Coronary artery (tissue), 2 donors: ENCODE measurements at regions not wholly inside any gene's neighbourhood (a gene's known extent, or its start where the extent isn't known, plus 50 kb on each side); places are given as distances from the start of the nearest gene placed in this dataset.
"Not testable (repeated sequence)": the region's sequence is repeated elsewhere in the genome, so short reads cannot be mapped to it uniquely, and the experiment has no call there.

Experiments used
- DNase-seq: peaks from one replicate; pipeline ENCODE4 v3.0.0-alpha.2; 2017; ENCODE audit warnings: low spot score
- H3K27ac ChIP-seq, 2 donors: fragments of 200-600 bp; sonication (generic); one replicate each; pipeline ENCODE4 v1.5.1; 2016 to 2019
- H3K4me3 ChIP-seq: fragments of 200-600 bp; sonication (generic); 2 replicates; pipeline ENCODE4 v1.5.1; 2016; ENCODE audit warnings: mild to moderate bottlenecking, moderate library complexity
- CTCF ChIP-seq: fragments of 200-600 bp; sonication (generic); IDR thresholded peaks from one replicate; pipeline ENCODE4 v1.5.1; 2019; ENCODE audit warnings: antibody characterized with exemption

GRCh38 chr1:166738140-166738539 is 101.1 kb upstream of the POGK start:
- Histone ChIP-seq H3K4me3 (no peak overlapping the region), H3K27ac (no peak overlapping the region)
- no peak for DNase-seq
- no peak for TF ChIP-seq CTCF

GRCh38 chr1:166738873-166739272 is 100.4 kb upstream of the POGK start:
- H3K27ac ChIP-seq: no peak overlapping the region
- H3K4me3 ChIP-seq: no peak overlapping the region
- DNase-seq: no peak
- no peak for TF ChIP-seq CTCF

GRCh38 chr1:166740668-166741276 is 98.5 kb upstream of the POGK start:
- H3K27ac ChIP-seq: no peak overlapping the region
- no peak overlapping the region for H3K4me3 ChIP-seq
- TF ChIP-seq CTCF: no peak
- no peak for DNase-seq

GRCh38 chr1:166763318-166763717 is 76.0 kb upstream of the POGK start:
- no peak for TF ChIP-seq CTCF
- no peak overlapping the region for H3K4me3 ChIP-seq
- no peak for DNase-seq
- no peak overlapping the region for H3K27ac ChIP-seq

- Histone ChIP-seq H3K27ac (no peak overlapping the region), H3K4me3 (no peak overlapping the region)
- no peak for TF ChIP-seq CTCF
- DNase-seq: no peak
Observed at GRCh38 chr1:166766942-166767341, 72.3 kb upstream of the POGK start.

- DNase-seq, H3K27ac ChIP-seq, H3K4me3 ChIP-seq: not testable (repeated sequence)
Observed at GRCh38 chr1:166784646-166785045, 54.6 kb upstream of the POGK start.

GRCh38 chr1:166785987-166786386 is 53.3 kb upstream of the POGK start:
- TF ChIP-seq CTCF: no peak

GRCh38 chr1:166789286-166789685 is 50.0 kb upstream of the POGK start:
- Histone ChIP-seq H3K4me3 (no peak overlapping the region), H3K27ac (no peak overlapping the region)
- TF ChIP-seq CTCF: no peak
- DNase-seq: no peak

More at GRCh38 chr1:166785987-166786386, 53.3 kb upstream of the POGK start:
- no peak for DNase-seq
- no peak overlapping the region for H3K4me3 ChIP-seq
- H3K27ac ChIP-seq: no peak overlapping the region
